ENCODE measurements at regions not wholly inside any gene's neighbourhood (a gene's known extent, or its start where the extent isn't known, plus 50 kb on each side); places are given as distances from the start of the nearest gene placed in this dataset.

DNA sequence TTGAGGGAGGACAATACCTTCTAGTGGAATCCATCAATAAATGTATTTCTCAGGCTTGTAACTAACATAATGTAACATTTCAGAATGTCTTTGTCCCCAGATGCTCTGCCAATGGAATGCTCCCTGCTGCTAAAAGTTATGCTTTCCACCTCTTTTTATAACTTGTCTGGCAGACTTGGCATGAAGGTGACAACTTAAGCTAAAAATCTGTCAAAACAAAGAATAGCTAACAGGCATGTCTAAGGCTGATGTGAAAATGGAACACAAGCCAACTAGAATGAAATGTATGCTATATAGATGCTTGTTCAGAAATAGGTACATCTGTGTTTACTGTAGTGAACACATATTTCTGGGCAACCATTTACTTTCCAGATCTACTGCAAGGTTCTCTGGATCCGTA, 467.9 kb downstream of the MRPL39 start:
- H2BK120ac ChIP-seq (ENCODE audit: low read depth, low read length), result no peak overlapping the region
- BruUV-seq (replicated peaks), result no TSS peak
- WGBS, 2 experiments (ENCODE audit: extremely low coverage in 2 of 2, insufficient read length in 1 of 2), result no CpG with 5 or more reads among the region's 1 CpG
- H3K4me1 ChIP-seq (ENCODE audit: control insufficient read depth, insufficient read depth, low read length), result no peaks in the 10 kb centered on the region
- no peaks in the 10 kb centered on the region for H3K9me1 ChIP-seq (ENCODE audit: insufficient read depth, low read length)
- H3K4ac ChIP-seq (ENCODE audit: low read depth, low read length), result no peak overlapping the region
- H3K14ac ChIP-seq (replicated peaks; ENCODE audit: low read depth, low read length), result no peak overlapping the region
- POLR2A ChIA-PET (ENCODE audit: unreplicated experiment), result no interaction called here
- no peak overlapping the region for H3K9ac ChIP-seq (ENCODE audit: low read depth, low read length)
- no peaks in the 10 kb centered on the region for H3K79me1 ChIP-seq (ENCODE audit: low read depth in 1 of 2, low read length in 2 of 2)
- no peak overlapping the region for H4K5ac ChIP-seq (ENCODE audit: low read depth, low read length)
- no peak overlapping the region for H4K91ac ChIP-seq (ENCODE audit: insufficient read depth, low read depth, low read length)
- no peaks in the 10 kb centered on the region for H3K36me3 ChIP-seq (ENCODE audit: control insufficient read depth, insufficient read depth, low read length)
- DNase-seq, result no peak
- CTCF ChIA-PET, result no interaction called here
- intact Hi-C loops (cut with micrococcal nuclease) (no loop called here), in situ Hi-C loops (cut with MboI; ENCODE audit: low sequenced_read_pairs) (no loop called here), dilution Hi-C loops (cut with HindIII; ENCODE audit: low sequenced_read_pairs, unreplicated experiment) (no loop called here)
- H3K27me3 ChIP-seq (ENCODE audit: control insufficient read depth, insufficient read depth, low read length), result no peaks in the 10 kb centered on the region
- H2BK20ac ChIP-seq (ENCODE audit: low read depth, low read length), result no peak overlapping the region
- TF ChIP-seq RFX5 (IDR thresholded peaks at IDR 0.05; ENCODE audit: low read depth, low read length) (no peak), RAD21 (IDR thresholded peaks at IDR 0.05; ENCODE audit: low read length) (no peak), FOS (IDR thresholded peaks at IDR 0.05; ENCODE audit: low read depth, low read length) (no peak), NFE2L2 (IDR thresholded peaks at IDR 0.05; ENCODE audit: low read depth, low read length) (no peak), USF2 (IDR thresholded peaks at IDR 0.05; ENCODE audit: low read depth, low read length) (no peak), SMC3 (IDR thresholded peaks at IDR 0.05; ENCODE audit: low read depth, low read length) (no peak), CEBPB (IDR thresholded peaks at IDR 0.05; ENCODE audit: low read depth, low read length) (no peak), POLR2A (IDR thresholded peaks at IDR 0.05; ENCODE audit: low read depth, low read length) (no peak)
- TF ChIP-seq, protein P1, sequence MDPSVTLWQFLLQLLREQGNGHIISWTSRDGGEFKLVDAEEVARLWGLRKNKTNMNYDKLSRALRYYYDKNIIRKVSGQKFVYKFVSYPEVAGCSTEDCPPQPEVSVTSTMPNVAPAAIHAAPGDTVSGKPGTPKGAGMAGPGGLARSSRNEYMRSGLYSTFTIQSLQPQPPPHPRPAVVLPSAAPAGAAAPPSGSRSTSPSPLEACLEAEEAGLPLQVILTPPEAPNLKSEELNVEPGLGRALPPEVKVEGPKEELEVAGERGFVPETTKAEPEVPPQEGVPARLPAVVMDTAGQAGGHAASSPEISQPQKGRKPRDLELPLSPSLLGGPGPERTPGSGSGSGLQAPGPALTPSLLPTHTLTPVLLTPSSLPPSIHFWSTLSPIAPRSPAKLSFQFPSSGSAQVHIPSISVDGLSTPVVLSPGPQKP (IDR thresholded peaks at IDR 0.05; ENCODE audit: borderline replicate concordance, low read depth, low read length), result no peak
- no peak overlapping the region for H2AK5ac ChIP-seq (ENCODE audit: low read depth, low read length)
- H3K27ac ChIP-seq (ENCODE audit: insufficient read depth, low read length), result no peak overlapping the region
- no peak overlapping the region for H3K18ac ChIP-seq (ENCODE audit: low read depth, low read length)
- no peak overlapping the region for H3K56ac ChIP-seq (ENCODE audit: extremely low read depth, insufficient read depth, low read length)
- no peak overlapping the region for H4K8ac ChIP-seq (ENCODE audit: low read depth in 2 of 2, low read length in 2 of 2)
- no peak overlapping the region for H3K23ac ChIP-seq (ENCODE audit: low read depth, low read length)
- no peak overlapping the region for H2AFZ ChIP-seq (replicated peaks; ENCODE audit: low read length, poor library complexity)
- no peaks in the 10 kb centered on the region for H4K20me1 ChIP-seq (ENCODE audit: insufficient read depth, low read length)
- no peak overlapping the region for H2AK9ac ChIP-seq (replicated peaks; ENCODE audit: low read depth, low read length, poor library complexity)
- no peak overlapping the region for H3K4me3 ChIP-seq (ENCODE audit: insufficient read depth, low read depth, low read length)
- ATAC-seq (ENCODE audit: low read depth), result no peak
- no peak overlapping the region for H3K4me2 ChIP-seq (ENCODE audit: low read depth, low read length)
- H2BK5ac ChIP-seq (ENCODE audit: low read depth, low read length, poor library complexity, severe bottlenecking), result no peak overlapping the region
- no peaks in the 10 kb centered on the region for H3K9me3 ChIP-seq (ENCODE audit: control insufficient read depth, insufficient read depth, low read length)
- H2BK15ac ChIP-seq (ENCODE audit: low read depth, low read length), result no peak overlapping the region

Data from IMR-90 (cell line).